Right lobe of liver (tissue), 6 donors: ENCODE measurements at regions not wholly inside any gene's neighbourhood (a gene's known extent, or its start where the extent isn't known, plus 50 kb on each side); places are given as distances from the start of the nearest gene placed in this dataset.
"Not testable (repeated sequence)": the region's sequence is repeated elsewhere in the genome, so short reads cannot be mapped to it uniquely, and the experiment has no call there.

Experiments used
- ATAC-seq, 4 donors: fragments of 200-7000 bp; cut with Tn5 transposase; one replicate each; pipeline ENCODE4 v1.9.1; 2020; ENCODE audit warnings: mild to moderate bottlenecking in 4 of 4, moderate library complexity in 4 of 4
- DNase-seq, 3 donors: peaks; one replicate each; pipeline ENCODE4 v3.0.0-alpha.2; 2020
- H3K27ac ChIP-seq, 3 donors: fragments of 200-600 bp; one replicate each; pipeline ENCODE4 v1.8.0; 2022
- H3K27me3 ChIP-seq, 2 donors: fragments of 200-600 bp; one replicate each; pipeline ENCODE4 v1.8.0; 2022
- H3K36me3 ChIP-seq, 4 donors: fragments of 200-600 bp; sonication (generic) in 1 of 4; one replicate each; pipeline versions ENCODE4 v1.5.1 to v1.8.0; 2017 to 2022; ENCODE audit warnings: control low read depth in 1 of 4
- H3K4me1 ChIP-seq, 4 donors: fragments of 200-600 bp; sonication (generic) in 1 of 4; one replicate each; pipeline versions ENCODE4 v1.5.1 to v1.8.0; 2017 to 2022; ENCODE audit warnings: control low read depth in 1 of 4
- H3K4me3 ChIP-seq, 3 donors: fragments of 200-600 bp; one replicate each; pipeline ENCODE4 v1.8.0; 2022
- H3K9me3 ChIP-seq, 4 donors: fragments of 200-600 bp; sonication (generic) in 1 of 4; one replicate each; pipeline versions ENCODE4 v1.5.1 to v1.8.0; 2017 to 2022; ENCODE audit warnings: control low read depth in 1 of 4
- POLR2A ChIP-seq: fragments of 450-650 bp; IDR thresholded peaks from one replicate; pipeline ENCODE4 v1.6.1; 2017; ENCODE audit warnings: antibody characterized with exemption, mild to moderate bottlenecking
- WGBS: methylation state at CpG from one replicate; pipeline ENCODE4 v1.1.6; 2018; ENCODE audit warnings: low coverage, low lambda C conversion rate; ENCODE audit not compliant: insufficient coverage; ENCODE audit errors: missing lambda C conversion rate; 5-methylcytosine and 5-hydroxymethylcytosine counted together
- intact Hi-C, 2 donors: fragments of 100-400 bp; cut with DNase I; formaldehyde crosslinking; loops; one replicate each; pipeline versions ENCODE4 v1.11.2 to v1.14.1; 2022
- TF ChIP-seq, protein P1 (sequence below), 4 donors: fragments of 200-600 bp in 3 of 4; fragments of 450-650 bp in 1 of 4; IDR thresholded peaks; one replicate each; pipeline versions ENCODE4 v1.5.1 to v1.8.0; 2016 to 2022; ENCODE audit warnings: antibody characterized with exemption in 4 of 4, mild to moderate bottlenecking in 2 of 4
- donor health status: DM: no; HTN: yes; CAD: no.
- donor health status: DM: no; HTN: no; CAD: no.
- donor health status: DM: no; HTN: no; CAD: no.
- donor health status: DM: no; HTN: yes; CAD: no.
- donor health status: DM: no; HTN: yes; CAD: no.

DNA sequence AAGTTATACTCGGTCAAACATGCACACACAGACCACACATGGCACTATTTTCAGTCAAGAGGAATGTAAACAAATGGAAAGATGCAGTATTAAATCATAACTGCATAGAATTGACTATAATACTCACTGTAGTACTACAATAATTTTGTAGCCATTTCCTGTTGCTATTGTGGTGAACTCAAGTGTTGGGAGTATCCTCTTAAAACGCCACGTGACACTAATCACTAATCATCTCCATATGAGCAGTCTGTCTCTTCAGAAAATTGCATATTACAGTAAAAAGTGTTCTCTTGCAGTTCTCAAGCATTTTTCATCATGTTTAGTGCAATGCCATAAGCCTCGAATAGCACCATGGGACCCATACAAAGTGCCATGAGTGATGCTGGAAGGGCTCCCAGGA, 258.7 kb upstream of the ID4 start:
- Histone ChIP-seq H3K36me3 (no peaks in the 10 kb centered on the region), H3K4me1 (no peaks in the 10 kb centered on the region), H3K27ac (no peak overlapping the region), H3K9me3 (no peaks in the 10 kb centered on the region), H3K4me3 (no peak overlapping the region), H3K27me3 (no peaks in the 10 kb centered on the region)
- no peak for DNase-seq
- 57% methylated on average over 4 of the region's 4 CpGs for WGBS
- ATAC-seq: no peak
- intact Hi-C loops: no loop called here
- TF ChIP-seq, protein P1, sequence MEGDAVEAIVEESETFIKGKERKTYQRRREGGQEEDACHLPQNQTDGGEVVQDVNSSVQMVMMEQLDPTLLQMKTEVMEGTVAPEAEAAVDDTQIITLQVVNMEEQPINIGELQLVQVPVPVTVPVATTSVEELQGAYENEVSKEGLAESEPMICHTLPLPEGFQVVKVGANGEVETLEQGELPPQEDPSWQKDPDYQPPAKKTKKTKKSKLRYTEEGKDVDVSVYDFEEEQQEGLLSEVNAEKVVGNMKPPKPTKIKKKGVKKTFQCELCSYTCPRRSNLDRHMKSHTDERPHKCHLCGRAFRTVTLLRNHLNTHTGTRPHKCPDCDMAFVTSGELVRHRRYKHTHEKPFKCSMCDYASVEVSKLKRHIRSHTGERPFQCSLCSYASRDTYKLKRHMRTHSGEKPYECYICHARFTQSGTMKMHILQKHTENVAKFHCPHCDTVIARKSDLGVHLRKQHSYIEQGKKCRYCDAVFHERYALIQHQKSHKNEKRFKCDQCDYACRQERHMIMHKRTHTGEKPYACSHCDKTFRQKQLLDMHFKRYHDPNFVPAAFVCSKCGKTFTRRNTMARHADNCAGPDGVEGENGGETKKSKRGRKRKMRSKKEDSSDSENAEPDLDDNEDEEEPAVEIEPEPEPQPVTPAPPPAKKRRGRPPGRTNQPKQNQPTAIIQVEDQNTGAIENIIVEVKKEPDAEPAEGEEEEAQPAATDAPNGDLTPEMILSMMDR (IDR thresholded peaks at IDR 0.05): no peak
- TF ChIP-seq POLR2A: no peak

DNA sequence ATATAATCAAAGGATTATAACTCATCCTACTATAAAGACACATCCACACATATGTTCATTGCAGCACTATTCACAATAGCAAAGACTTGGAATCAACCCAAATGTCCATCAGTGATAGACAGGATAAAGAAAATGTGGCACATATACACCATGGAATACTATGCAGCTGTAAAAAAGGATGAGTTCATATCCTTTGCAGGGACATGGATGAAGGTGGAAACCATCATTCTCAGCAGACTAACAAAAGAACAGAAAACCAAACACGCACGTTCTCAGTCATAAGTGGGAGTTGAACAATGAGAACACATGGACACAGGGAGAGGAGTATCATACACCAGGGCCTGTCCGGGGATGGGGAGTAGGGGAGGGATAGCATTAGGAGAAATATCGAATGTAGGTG, 253.0 kb upstream of the ID4 start:
- WGBS: 74% methylated on average over 4 of the region's 4 CpGs
- H3K36me3 ChIP-seq, intact Hi-C loops, H3K27me3 ChIP-seq, H3K4me3 ChIP-seq, H3K9me3 ChIP-seq, H3K4me1 ChIP-seq, ATAC-seq, H3K27ac ChIP-seq, DNase-seq: not testable (repeated sequence)

DNA sequence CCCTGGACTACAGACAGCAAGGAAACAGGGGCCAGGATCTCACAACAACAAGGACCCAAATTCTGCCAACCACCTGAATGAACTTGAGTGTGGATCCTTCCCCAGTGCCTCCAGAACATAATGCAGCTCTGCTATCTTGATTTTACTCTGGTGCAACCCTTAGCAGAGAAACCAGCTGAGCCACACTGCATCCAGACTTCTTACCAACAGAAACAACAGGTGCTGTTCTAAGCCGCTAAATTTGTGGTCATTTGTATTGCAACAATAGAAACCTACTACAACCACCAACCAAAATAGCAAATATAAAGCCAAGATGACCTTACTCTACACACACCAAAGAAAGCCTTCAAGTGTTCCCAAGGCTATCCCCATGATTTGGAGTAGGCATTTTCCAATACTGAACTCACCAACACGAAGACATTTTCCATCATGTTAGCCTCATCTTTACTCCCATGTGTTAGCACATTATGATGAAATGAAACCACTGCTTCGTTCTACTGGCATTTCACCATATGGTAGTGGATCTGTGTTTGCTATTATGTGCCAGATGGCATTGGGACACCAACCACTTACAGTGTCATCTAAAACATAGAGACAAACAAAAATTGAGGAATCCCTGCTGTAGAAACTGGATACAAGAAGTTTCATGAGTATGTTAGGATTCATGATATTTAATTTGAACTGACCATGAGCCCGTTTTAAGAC, 249.8 kb upstream of the ID4 start:
- ATAC-seq: no peak
- Histone ChIP-seq H3K27ac (no peak overlapping the region), H3K27me3 (no peaks in the 10 kb centered on the region), H3K4me3 (no peak overlapping the region), H3K9me3 (no peaks in the 10 kb centered on the region), H3K36me3 (no peaks in the 10 kb centered on the region), H3K4me1 (no peaks in the 10 kb centered on the region)
- intact Hi-C loops: no loop called here
- 50% methylated on average over 4 of the region's 4 CpGs for WGBS
- no peak for DNase-seq
- TF ChIP-seq, protein P1 (IDR thresholded peaks at IDR 0.05): no peak
- TF ChIP-seq POLR2A: no peak

DNA sequence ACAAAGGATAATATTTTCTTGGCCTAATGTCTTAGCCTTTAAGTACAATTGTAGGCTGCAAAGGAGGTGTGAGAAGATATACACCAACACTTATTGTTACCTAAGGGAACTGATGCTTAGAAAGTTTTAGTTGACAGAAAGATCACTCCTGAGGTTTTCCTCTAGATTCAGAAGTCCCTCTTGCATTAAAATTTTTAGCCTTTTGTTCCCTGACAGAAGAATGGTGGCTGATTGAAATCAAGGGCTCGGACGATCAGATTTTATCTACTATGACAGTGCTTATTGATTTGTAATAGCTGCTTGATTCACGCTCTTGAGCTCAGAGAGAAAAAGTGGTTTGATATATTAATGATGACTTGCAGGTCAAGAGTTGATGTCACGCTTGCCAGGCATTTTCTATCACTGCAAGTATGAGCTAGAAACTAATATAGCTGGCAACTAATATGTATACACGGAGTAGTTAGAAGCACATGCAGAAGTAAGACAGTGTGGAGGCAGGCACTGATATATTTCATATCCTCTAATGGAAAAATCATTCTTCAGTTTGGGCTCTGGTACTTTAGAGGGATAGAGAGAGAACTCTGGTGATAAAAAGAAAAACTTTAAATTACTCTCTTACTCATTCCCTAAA, 246.6 kb upstream of the ID4 start:
- intact Hi-C loops: no loop called here
- Histone ChIP-seq H3K27ac (no peak overlapping the region), H3K9me3 (no peaks in the 10 kb centered on the region), H3K4me1 (no peaks in the 10 kb centered on the region), H3K27me3 (no peaks in the 10 kb centered on the region), H3K4me3 (no peak overlapping the region), H3K36me3 (no peaks in the 10 kb centered on the region)
- DNase-seq (no peak), ATAC-seq (no peak)
- no peak for TF ChIP-seq POLR2A
- TF ChIP-seq, protein P1 (IDR thresholded peaks at IDR 0.05): no peak
- 49% methylated on average over 5 of the region's 5 CpGs for WGBS

DNA sequence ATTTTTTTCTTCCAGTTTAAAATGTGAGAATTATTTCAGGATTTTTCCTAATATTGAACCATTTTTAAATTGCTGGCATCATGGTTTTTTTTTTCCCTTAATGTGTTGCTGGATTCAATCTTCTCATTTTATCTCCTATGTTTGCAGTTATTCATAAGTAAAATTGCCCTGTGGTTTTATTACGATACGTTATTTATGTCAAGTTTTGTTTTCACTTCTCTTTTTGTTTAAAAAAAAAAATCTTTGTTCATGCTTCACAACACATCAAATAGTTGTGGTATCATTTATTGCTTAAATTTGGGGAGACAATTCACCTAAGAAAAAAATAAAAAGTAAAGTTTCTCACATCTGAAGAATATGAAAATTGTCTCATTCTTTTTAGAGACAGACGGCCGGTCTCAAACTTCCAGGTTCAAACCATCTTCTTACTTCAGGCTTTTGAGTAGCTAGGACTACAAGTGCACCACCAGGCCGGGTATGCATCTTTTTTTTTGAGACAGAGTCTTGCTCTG, 239.3 kb upstream of the ID4 start:
- no peak for DNase-seq
- no peak for ATAC-seq
- Histone ChIP-seq H3K27me3 (no peaks in the 10 kb centered on the region), H3K27ac (no peak overlapping the region), H3K9me3 (no peaks in the 10 kb centered on the region), H3K4me3 (no peak overlapping the region), H3K36me3 (no peaks in the 10 kb centered on the region), H3K4me1 (no peaks in the 10 kb centered on the region)
- TF ChIP-seq, protein P1 (IDR thresholded peaks at IDR 0.05): no peak
- TF ChIP-seq POLR2A: no peak
- intact Hi-C loops: no loop called here
- 52% methylated on average over 2 of the region's 5 CpGs for WGBS
